GM21786 (cell line): ENCODE measurements at regions not wholly inside any gene's neighbourhood (a gene's known extent, or its start where the extent isn't known, plus 50 kb on each side); places are given as distances from the start of the nearest gene placed in this dataset.
"Not testable (repeated sequence)": the region's sequence is repeated elsewhere in the genome, so short reads cannot be mapped to it uniquely, and the experiment has no call there.

Experiments used
- ATAC-seq: cut with Tn5 transposase; IDR thresholded peaks from one replicate; pipeline ENCODE4 v1.9.1; 2021; ENCODE audit not compliant: unreplicated experiment

DNA sequence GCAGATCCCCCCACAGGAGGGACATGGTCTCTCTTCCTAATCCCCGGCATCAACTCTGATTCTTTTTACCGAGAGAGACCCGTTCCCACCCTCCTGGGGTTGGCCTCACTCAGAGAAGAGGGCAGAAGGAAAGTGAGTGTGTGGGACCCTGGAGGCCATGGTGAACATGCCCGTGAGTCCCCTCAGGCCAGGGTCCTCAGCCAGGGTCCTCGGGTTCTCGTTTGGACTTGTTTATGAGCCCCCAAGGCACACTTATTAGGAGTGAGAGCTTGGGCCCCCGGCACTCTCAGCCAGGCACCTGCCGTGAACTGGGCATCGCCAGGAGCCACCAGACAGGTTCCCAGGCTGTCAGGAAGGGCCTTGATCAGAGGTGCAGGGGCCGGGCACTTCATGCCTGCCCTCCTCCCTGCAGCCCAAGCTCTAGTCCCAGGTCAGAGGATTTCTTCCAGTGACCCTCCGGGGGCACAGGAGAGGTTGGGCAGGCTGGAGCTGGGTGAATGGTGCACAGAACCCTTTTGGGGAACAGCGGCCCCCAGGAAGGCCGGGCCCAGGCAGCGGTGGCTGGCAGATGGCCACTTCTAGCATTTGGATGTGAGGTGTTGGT is 122.6 kb downstream of the CRYAA start:
- ATAC-seq, result no peak

DNA sequence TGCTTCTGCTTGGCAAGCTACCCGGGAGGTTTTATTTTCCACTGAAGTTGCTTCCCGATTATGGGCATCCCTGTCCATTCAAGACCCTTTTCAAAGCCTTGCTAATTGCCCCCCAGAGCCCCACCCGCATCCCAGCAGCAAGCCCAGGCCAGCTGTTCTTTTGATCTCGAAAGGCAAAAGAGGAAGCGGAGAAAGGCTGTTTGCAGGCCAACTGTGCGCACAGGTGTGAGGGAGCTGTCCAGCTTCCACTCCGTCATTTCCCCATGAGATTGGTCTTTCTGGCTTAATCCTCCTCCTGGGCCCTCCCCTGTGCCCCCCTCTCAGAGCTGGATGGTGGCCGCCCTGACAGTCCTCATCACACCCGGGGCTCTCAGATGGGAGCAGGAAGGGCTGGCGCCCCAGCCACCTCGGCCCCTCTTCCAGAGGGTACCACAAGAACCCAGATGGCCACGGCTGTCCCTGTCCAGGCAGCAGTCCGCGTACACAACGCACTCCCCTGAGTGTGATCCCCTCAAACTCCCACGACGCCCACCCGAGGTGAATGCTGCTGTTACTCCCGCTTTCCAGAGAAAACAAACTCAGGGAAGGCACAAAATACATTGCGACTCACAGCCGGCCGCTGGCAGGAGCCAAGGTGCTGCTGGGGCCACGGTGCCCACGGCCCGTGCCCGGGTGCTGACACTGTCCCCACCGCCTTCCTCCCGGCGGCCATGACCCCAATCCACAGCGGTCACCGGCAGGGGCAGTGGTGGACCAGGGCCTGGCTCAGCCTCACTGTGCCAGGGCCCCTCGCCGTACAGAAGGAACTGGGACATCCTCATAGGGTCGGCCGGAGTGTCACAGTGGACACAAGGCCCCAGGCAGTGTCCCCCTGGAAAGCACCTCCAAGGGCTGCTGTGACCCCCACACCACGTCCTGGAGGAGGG is 121.9 kb downstream of the CRYAA start:
- ATAC-seq, result no peak

DNA sequence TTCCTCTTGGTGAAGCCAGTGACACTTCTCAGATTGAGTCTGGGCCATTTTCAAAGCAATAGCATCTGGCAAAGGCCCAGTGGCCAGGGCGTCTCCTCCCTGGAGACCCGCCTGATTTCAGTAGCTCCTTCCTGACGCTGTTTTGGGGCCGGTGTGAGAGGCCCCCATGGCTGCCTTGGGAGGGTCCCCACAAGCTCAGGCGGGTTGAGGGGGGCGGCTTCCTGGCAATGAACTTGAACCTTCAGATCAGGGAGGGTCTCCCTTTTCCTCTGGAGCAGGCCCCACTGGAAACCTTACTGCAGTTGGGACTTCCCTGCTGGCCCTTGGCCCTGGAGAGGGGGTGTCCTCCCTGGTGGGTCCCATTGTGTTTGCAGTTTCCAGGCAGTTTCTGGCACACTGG is 121.2 kb downstream of the CRYAA start:
- no peak for ATAC-seq

DNA sequence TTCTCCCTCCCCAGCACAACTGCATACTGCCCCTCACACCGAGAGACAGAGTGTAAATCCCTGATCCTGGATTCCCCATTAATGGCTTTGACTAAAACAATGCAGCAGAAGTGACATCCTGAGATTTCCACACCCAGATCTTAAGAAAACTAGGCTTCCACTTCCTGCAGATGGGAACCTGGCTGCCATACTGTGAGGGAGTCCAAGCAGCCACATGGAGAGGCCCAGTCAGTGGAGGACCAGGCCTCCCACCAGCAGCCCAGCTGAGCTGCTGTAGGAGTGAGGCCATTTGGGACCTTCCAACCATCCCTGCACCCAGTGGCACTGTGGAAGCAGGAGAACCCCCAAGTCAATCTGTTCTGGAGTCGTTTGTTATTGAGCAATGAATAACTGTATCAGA is 120.6 kb downstream of the CRYAA start:
- no peak for ATAC-seq

DNA sequence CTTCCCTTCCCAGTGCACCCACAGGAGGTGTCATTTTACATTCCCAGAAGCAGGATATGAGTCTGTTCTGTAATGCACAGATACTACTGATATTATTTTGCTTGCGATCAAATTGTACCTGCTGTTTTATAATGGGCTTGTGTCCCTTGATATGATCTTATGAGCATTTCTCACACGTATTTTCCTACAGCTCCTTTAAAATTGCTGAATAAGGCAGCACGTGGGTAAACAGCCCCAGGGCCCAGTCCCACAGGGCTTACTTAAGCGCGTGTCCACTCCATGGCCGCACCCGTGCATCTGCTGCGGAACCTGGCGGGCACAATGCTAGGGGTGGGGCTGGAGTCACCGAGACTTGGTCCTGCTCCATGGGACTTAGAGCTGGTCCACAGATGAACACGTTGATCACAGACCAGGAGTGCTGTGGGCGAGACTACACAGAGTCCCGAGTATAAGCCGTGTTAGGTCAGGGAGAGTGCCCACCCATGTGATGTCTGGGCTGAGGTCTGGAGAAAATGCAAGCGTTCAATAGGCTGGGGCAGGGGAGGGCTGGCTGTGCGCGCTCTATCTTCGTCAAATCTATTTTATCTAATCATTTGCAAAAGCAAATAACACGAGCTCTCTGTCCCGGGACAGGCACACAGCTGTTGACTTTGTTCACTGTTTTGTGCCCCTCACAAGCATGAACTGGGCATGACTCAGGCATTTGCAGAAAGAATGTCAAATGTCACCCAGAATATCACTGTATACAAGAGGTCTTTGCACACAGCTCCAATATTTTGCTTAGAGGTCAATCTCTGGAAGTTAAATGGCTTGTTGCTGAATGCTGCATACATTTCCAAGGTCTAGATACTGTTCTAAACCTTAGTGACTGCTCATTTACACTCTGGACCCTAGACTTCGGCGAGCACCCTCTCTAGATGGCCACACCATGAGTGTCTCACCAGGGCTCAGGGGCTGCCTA is 119.3 kb downstream of the CRYAA start:
- ATAC-seq, result no peak

DNA sequence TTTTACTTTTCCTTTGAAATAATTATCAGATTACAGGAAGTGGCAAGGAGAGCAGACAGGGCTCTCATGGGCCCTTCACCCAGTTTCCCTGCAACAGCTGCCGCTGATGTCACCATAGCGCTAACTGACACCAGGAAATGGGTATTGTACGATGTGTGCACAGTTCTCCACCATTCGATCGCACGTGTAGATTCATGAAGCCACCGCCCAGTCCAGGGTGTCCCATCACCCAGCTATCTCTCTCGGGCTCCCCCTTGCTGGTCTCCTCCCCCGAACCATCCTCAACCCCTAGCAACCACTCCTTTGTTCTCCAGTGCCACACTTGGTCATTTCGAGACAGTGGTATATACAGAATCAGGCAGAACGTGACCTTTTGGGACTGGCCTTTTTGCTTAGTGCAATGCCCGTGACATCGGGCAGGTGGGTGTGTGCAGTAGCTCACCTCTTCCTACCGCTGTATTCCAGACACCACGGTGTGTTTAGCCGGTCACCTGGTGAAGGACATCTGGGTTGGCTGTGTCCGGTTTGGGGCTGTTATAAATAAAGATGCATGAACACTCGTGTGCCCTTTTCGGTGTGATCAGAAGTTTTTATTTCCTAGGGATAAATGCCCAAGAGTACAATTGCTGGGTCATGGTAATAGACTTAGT is 118.4 kb downstream of the CRYAA start:
- ATAC-seq, result no peak

DNA sequence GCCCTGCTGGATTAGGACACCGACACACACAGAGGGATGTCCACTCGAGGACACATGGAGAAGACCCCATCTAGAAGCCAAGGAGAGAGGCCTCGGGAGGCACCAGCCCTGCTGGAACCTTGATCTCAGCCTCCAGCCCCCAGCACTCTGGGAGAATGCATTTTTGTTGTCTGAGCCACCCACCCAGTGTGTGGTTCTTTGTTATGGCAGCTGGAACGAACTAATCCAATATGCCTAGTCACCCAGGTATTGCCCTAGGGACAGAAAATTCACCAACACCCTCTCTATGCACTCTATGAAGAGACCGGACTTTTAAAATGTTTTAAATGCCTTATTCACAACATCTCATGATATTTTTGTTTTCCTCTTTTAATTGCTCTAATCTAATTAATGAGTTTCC is 117.4 kb downstream of the CRYAA start:
- no peak for ATAC-seq

DNA sequence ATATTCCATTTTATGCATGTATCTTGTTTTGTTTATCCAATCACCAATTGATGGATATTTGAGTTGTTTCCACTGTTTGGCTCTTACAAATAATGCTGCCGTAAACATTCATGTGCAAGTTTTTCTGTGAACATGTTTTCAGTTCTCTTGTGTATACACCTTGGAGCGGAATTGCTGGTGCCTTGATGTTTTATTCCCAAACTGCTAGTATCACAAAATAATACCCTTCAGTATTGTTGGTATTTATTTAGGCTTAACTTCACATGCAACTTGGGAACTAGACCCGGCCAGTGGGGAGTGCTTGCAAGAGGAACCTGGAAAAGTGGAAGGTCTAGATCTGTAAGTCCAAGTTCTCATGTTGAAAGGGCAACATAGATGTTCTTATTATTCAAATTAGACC is 115.9 kb downstream of the CRYAA start:
- no peak for ATAC-seq

DNA sequence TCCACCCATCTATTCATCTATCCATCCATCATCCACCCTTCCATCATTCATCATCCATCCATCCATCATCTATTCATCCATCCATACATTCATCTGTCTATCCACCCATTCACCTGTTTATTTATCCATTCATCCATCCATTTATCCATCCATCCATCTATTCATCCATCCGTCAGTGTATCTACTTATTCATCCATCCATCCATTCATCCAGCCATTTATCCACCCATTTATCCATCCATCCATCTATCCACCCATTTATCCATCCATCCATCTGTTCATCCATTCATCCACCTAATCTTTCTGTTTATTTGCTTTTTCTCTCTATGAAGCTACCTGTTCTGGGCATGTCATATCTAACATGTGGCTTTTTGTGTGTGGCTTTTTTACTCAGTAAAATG is 115.4 kb downstream of the CRYAA start:
- ATAC-seq, result no peak

DNA sequence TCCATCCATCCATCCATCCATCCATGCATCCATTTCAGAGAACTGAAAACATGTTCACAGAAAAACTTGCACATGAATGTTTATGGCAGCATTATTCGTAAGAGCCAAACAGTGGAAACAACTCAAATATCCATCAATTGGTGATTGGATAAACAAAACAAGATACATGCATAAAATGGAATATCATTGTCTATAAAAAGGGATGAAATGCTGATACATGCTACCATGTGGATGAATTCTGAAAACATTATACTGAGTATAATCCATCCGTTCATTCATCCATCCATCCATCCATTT is 115.1 kb downstream of the CRYAA start:
- not testable (repeated sequence) for ATAC-seq

DNA sequence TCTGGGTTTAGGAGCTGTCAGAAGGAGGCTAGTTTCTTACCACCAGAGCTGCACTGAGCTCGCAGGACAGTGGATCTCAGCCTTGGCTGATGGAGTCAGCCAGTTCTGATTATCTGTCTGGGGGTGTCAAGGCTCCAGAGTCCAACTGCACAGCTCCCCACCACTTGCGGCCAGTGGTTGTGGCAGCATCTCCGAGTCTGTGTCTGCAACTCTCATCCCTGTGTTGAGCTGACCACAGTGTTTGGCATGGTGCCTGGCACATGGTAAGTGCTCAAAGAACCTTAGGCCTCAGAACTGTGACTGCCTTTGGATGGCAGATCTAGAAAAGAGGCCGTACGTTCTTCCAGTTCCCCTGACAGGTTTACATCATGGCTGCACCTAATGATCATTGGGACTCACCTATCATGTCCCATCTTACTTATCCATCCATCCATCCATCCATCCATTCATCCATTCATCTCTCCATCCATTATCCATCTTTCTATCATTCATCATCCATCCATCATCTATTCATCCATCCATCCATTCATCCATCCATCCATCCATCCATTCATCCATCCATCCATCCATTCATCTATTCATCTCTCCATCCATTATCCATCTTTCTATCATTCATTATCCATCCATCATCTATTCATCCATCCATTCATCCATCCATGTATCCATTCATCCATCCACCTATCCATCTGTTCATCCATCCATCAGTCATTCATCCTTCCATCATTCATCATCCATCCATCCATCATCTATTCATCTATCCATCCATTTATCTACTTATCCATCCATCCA is 114.5 kb downstream of the CRYAA start:
- no peak for ATAC-seq

DNA sequence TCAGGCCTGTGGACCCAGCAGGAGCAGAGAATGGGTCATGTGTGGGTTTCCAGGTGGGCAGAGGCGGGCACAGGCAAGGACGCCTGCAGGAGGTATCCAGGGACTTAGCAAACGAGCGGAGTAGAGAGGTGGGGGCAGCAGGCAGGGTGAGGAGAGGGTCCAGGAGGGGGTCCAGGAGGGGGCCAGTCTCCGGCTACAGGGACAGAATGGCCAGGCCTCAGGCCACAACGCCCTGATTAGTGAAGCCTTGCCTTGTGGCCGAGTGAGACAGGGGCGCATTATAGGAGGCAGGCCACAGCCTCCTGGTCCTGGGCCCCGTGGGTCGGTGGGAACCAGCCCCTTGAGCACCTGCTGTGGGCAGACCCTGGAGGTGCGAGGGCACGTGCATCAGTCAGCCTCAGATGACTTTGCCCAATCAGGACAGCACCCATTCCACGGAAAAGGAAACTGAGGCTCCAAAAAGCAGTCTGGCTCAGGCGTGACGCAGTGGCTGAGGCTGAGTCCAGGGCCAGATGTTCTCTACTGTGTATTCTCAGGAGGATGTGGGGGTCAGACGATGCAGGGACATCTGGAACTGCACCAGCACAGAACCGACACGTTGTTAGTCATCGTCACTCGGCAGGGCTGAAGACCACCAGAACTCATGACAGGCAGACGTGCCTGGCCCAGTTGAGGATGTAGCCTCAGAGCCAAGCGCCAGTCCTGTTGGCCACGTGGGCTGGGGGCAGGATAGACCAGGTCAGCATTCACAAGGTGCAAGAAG is 113.7 kb downstream of the CRYAA start:
- ATAC-seq, result no peak

DNA sequence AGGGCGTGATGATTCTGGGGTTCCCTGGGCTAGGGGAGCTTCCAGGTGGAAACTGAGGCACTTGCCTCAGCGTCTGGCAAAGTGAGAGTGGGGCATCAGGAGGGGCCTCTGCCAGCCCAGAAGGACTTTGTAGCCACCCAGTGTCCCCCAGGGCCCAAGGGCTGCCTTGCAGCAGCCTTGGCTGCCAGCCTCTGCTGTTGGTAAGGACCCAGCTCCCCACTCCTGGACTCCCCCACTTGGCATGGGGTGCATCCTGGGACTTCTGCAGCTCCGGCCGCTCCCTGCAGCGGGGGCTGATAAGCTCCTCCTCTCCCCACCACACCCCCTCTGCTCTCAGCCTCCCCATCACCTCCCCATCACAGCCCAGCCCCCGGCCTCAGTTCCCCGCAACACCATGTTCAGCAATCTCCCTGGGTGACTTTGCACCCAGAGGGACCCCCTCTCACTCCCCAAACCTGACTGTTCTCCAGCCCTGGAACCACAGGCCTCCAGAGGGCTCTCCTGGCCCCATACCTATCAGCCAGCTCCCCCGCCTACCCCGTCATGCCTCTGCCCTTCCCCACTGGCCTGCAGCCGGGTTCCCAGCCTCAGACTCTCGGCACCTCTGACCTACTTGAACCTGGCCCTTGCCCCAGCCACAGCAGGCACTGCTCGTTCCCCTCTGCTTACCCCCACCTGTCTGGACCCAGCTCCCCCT is 113.0 kb downstream of the CRYAA start:
- ATAC-seq, result no peak

DNA sequence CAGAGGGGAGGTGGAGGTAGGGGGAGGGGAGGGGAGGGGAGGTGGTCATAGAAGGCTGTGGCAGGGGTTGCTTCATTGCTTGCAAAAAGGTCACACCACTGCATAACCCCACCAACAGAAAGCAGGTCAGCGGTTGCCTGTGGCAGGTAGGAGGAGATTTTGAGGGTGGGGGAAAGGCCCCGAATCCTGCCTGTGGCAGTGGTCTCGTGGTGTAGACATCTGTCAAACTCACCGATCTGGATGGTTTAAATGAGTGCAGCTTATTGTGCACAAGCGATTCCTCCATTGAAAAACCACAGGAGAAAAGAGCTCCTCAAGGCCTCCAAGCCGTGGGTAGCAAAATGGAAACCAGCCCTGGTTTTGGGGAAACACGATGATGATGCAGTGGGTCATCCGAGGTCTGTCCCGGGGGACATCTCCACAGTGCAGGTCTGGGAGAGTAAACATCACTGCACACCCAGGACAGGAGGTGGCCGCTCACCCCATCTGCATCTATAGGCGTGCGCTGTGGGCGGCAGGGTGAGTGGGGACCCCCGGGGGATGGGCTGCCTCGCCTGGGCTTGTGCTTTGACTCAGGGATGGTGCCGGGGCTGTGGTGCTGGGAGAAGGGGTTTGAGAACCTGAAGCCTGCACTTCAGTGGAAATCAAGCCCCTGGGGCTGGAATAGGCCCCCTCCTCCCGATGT is 112.3 kb downstream of the CRYAA start:
- no peak for ATAC-seq

DNA sequence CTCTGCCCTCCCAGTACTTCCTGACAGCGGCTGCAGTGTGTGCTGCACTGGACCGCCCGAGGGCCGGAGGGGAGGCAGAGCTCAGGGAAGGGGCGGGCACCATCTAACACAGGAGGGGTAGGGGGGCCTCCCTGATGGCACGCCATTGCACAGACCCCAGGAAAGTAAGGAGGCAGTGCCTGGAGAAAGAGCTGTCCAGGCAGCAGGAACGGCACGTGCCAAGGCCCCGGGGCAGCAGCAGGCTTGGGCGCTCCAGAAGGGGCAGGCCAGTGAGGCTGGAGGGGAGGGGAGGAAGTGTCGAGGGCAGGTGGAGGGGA is 110.7 kb downstream of the CRYAA start:
- ATAC-seq, result no peak

DNA sequence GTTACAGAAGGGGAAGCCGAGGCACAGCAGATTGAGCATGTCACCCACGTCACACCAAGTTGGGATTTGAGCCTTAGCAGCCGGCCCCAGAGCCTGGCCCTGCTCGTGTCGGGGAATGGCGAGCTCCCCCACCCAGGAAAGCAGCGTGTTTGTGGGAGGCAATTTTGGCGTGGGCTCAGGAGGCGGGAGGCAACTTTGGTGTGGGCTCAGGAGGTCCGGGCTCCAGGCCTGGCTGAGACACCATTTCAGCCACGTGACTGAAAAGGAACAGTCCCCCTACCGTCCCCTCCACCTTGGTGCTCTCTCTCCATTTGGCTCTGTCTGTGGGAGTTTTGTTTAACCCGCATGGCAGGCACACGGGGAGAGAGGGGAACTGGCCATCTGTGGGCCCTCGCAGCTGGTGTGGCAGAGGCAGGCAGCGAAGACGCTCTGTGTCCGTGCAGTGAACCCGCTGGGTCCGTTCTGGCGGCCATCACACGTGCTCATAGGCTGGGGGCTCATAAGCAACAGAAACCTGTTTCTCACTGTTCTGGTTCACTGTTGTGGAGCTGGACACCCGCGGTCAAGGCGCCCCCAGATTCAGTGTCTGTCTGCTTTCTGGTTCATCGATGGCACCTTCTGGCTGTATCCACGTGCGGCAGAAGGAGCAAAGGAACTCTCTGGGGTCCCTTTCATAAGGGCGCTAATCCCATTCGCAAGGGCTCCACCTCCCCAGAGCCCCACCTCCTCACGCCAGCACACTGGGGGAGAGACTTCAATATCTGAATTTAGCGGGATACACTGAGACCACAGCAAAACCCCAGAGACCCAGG is 110.2 kb downstream of the CRYAA start:
- ATAC-seq, result no peak

DNA sequence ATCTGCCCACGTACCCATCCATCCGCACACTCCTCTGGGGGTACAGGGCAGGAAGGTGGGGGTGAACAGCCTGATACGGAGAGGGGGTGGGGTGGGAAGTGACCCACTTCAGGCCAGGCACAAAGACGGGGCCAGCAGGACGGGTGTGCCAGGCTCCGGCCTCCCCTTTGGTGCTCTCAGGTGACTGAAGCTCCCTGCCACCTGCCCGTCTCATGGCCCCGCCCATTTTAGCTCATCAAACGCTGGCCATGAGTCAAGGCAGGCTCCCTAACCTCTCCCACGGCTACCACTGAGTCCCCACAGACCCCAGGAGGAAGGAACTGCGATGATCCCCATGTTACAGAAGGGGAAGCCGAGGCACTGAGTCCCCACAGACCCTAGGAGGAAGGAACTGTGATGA is 109.6 kb downstream of the CRYAA start:
- ATAC-seq, result no peak
